MCF 10A (cell line): ENCODE measurements at regions not wholly inside any gene's neighbourhood (a gene's known extent, or its start where the extent isn't known, plus 50 kb on each side); places are given as distances from the start of the nearest gene placed in this dataset.
A peak's percentile ranks its signal among the peaks of the same experiment; 100 is the strongest.

Experiments
- BruUV-seq: library from RNA; stranded (reverse); fragments of 400-500 nt; replicated peaks from 2 replicates; lab custom pipeline; 2021; lab: Mats Ljungman, UMichigan
- CTCF ChIA-PET: fragments of 300-600 bp; sonication (Branson Sonifier 250); formaldehyde crosslinking; extraction: SDS; loops from one replicate; lab custom pipeline; 2021; ENCODE audit warnings: antibody characterized with exemption, inconsistent platforms; lab: Yijun Ruan, JAX
- POLR2A ChIA-PET: fragments of 300-600, 350-650 bp; sonication (Branson Sonifier 250); formaldehyde crosslinking; extraction: SDS; loops from one replicate; lab custom pipeline; 2020; ENCODE audit warnings: antibody characterized with exemption, inconsistent platforms; lab: Yijun Ruan, JAX
- DNase-seq: peaks from one replicate; pipeline ENCODE4 v3.0.0-alpha.2; 2018; ENCODE audit not compliant: unreplicated experiment
- H3K27ac Mint-ChIP-seq: one replicate; pipeline ENCODE4 v1.8.0; 2022; ENCODE audit warnings: mild to moderate bottlenecking, low read depth, mixed read lengths; ENCODE audit not compliant: unreplicated experiment
- H3K27me3 Mint-ChIP-seq: one replicate; pipeline ENCODE4 v1.8.0; 2022; ENCODE audit warnings: mixed read lengths; ENCODE audit not compliant: insufficient read depth, unreplicated experiment
- H3K36me3 Mint-ChIP-seq: one replicate; pipeline ENCODE4 v1.8.0; 2022; ENCODE audit warnings: mild to moderate bottlenecking, moderate library complexity, mixed read lengths; ENCODE audit not compliant: insufficient read depth, unreplicated experiment
- H3K4me1 Mint-ChIP-seq: one replicate; pipeline ENCODE4 v1.8.0; 2022; ENCODE audit warnings: mixed read lengths; ENCODE audit not compliant: insufficient read depth, unreplicated experiment
- H3K4me3 Mint-ChIP-seq: one replicate; pipeline ENCODE4 v1.8.0; 2022; ENCODE audit warnings: mild to moderate bottlenecking, moderate library complexity, mixed read lengths; ENCODE audit not compliant: unreplicated experiment
- H3K9me3 Mint-ChIP-seq: one replicate; pipeline ENCODE4 v1.8.0; 2022; ENCODE audit warnings: mixed read lengths; ENCODE audit not compliant: unreplicated experiment
- intact Hi-C: fragments of 100-400 bp; cut with micrococcal nuclease; formaldehyde crosslinking; loops from 2 replicates; pipeline ENCODE4 v1.14.1; 2022
- TF ChIP-seq, protein P1 (sequence below): fragments of 200-600 bp; IDR thresholded peaks from one replicate; pipeline ENCODE4 v1.8.0; 2022; ENCODE audit warnings: antibody characterized with exemption, mild to moderate bottlenecking; ENCODE audit not compliant: unreplicated experiment

DNA sequence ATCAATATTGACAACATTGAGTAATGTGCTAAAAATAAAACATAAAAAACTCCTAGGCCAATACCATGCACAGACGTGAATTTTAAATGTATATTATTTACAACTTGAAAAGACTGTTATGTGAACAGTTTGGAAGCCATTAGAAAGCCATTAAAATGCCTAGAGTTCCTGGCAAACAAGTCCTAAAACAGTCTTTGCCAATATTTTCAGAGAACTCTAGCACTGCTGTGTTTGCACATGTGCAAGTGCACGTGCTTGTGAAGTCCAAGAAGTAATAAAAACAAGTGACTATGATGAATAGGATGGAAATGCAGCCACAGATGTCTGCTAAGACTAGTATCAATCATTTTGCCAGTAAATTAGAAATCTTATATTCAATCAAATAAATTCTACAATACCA lies 1447.6 kb downstream of the GRIK2 start:
- no peaks in the 10 kb centered on the region for H3K27me3 Mint-ChIP-seq
- H3K9me3 Mint-ChIP-seq: no peaks in the 10 kb centered on the region
- ChIA-PET POLR2A (no interaction called here), CTCF (no interaction called here)
- no peak overlapping the region for H3K27ac Mint-ChIP-seq
- intact Hi-C loops: no loop called here
- no peaks in the 10 kb centered on the region for H3K36me3 Mint-ChIP-seq
- no peaks in the 10 kb centered on the region for H3K4me1 Mint-ChIP-seq
- no peak for DNase-seq
- no peak overlapping the region for H3K4me3 Mint-ChIP-seq
- BruUV-seq: no TSS peak
- TF ChIP-seq, protein P1, sequence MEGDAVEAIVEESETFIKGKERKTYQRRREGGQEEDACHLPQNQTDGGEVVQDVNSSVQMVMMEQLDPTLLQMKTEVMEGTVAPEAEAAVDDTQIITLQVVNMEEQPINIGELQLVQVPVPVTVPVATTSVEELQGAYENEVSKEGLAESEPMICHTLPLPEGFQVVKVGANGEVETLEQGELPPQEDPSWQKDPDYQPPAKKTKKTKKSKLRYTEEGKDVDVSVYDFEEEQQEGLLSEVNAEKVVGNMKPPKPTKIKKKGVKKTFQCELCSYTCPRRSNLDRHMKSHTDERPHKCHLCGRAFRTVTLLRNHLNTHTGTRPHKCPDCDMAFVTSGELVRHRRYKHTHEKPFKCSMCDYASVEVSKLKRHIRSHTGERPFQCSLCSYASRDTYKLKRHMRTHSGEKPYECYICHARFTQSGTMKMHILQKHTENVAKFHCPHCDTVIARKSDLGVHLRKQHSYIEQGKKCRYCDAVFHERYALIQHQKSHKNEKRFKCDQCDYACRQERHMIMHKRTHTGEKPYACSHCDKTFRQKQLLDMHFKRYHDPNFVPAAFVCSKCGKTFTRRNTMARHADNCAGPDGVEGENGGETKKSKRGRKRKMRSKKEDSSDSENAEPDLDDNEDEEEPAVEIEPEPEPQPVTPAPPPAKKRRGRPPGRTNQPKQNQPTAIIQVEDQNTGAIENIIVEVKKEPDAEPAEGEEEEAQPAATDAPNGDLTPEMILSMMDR: no peak

DNA sequence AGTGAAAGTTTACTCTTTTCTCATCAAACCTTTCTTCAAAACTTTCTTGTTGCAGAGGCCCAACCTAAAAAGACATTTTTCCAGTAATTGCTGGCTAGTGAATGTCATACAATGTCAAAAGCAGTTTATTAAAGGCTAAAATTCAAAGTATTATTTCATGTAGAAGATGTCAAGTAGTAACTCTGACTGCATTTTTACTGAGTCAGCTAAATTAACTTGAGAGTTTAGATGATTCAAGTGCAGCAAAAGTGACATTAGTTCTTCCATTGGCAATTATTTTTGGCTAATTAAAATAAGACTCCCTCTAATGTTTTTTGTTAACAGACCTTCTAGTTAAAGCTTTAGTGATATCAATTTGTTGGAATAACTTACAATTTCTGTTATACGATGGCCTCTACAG lies 1438.5 kb downstream of the GRIK2 start:
- H3K9me3 Mint-ChIP-seq: no peaks in the 10 kb centered on the region
- CTCF ChIA-PET: no interaction called here
- TF ChIP-seq, protein P1: no peak
- H3K4me1 Mint-ChIP-seq: no peaks in the 10 kb centered on the region
- no peak overlapping the region for H3K27ac Mint-ChIP-seq
- DNase-seq: no peak
- no peaks in the 10 kb centered on the region for H3K27me3 Mint-ChIP-seq
- no peaks in the 10 kb centered on the region for H3K36me3 Mint-ChIP-seq
- BruUV-seq: no TSS peak
- H3K4me3 Mint-ChIP-seq: no peak overlapping the region
- intact Hi-C loops: no loop called here
- POLR2A ChIA-PET: no interaction called here

DNA sequence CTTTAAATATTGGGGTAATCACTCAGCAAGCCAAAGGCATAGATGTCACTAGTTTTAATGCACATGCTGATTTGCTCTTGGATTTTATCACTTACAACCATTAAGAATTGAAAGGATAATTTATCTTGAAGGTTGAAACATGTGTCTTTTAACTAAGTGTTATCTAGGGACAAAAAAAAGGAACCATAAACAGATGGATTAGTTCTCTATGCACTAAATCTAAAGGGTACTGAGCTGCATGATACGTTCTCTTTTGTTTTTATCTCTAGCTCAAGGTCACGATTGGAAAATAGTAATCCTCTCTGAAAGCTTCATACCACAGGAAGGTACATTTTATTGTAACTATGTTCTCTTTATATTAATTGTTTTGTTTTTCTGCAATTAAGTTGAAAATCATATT lies 1426.6 kb downstream of the GRIK2 start:
- ChIA-PET CTCF (interaction anchor here (1.3 kb wide), 1 partner anchor 30 kb away, joined by 3 read pairs; no protein-coding TSS in a partner anchor), POLR2A (no interaction called here)
- DNase-seq: no peak
- Mint-ChIP-seq H3K27me3 (no peaks in the 10 kb centered on the region), H3K9me3 (no peaks in the 10 kb centered on the region), H3K4me1 (peaks cover 13% of the 10 kb centered on the region), H3K36me3 (no peaks in the 10 kb centered on the region), H3K27ac (no peak overlapping the region), H3K4me3 (no peak overlapping the region)
- no TSS peak for BruUV-seq
- TF ChIP-seq, protein P1: no peak
- intact Hi-C loops: no loop called here

DNA sequence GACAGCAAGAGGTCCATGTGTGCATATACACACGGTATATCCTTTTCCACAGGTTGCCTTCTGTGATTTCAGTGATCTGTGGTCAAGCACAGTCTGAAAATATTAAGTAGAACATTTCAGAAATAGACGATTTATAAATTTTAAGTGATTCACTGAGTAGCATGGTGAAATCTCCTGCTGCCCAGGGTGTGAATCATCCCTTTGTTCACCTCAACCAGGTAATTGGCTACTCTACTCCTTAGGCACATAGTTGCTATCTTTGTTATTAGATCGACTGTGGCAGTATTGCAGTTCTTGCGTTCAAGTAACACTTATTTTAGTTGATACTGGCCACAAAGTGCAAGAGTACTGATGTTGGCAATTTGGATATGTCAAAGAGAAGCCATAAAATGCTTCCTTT lies 1421.7 kb downstream of the GRIK2 start:
- H3K36me3 Mint-ChIP-seq: no peaks in the 10 kb centered on the region
- TF ChIP-seq, protein P1: no peak
- peak; percentile 38 for DNase-seq
- ChIA-PET CTCF (no interaction called here), POLR2A (no interaction called here)
- H3K27ac Mint-ChIP-seq: peak overlapping the region; percentile 25
- no peaks in the 10 kb centered on the region for H3K9me3 Mint-ChIP-seq
- no TSS peak for BruUV-seq
- intact Hi-C loops: no loop called here
- H3K4me3 Mint-ChIP-seq: no peak overlapping the region
- H3K27me3 Mint-ChIP-seq: no peaks in the 10 kb centered on the region
- H3K4me1 Mint-ChIP-seq: peaks cover 11% of the 10 kb centered on the region
